ENCODE measurements at regions not wholly inside any gene's neighbourhood (a gene's known extent, or its start where the extent isn't known, plus 50 kb on each side); places are given as distances from the start of the nearest gene placed in this dataset.
"Not testable (repeated sequence)": the region's sequence is repeated elsewhere in the genome, so short reads cannot be mapped to it uniquely, and the experiment has no call there.

GRCh38 chr13:61142506-61142905 lies 273.1 kb downstream of the PCDH20 start:
- Mint-ChIP-seq H3K27me3 (no peaks in the 10 kb centered on the region), H3K27ac (no peak overlapping the region), H3K4me3 (no peak overlapping the region), H3K9me3 (peaks cover 18% of the 10 kb centered on the region), H3K4me1 (no peaks in the 10 kb centered on the region), H3K36me3 (no peaks in the 10 kb centered on the region)
- DNase-seq = no peak
- CTCF ChIA-PET = no interaction called here

- Mint-ChIP-seq H3K36me3 (no peaks in the 10 kb centered on the region), H3K4me1 (no peaks in the 10 kb centered on the region), H3K27me3 (no peaks in the 10 kb centered on the region), H3K27ac (no peak overlapping the region), H3K9me3 (peaks cover 3% of the 10 kb centered on the region), H3K4me3 (no peak overlapping the region)
- DNase-seq = no peak
- CTCF ChIA-PET = no interaction called here
Observed at GRCh38 chr13:61138857-61139256, 276.8 kb downstream of the PCDH20 start.

GRCh38 chr13:61136515-61136914 lies 279.1 kb downstream of the PCDH20 start:
- DNase-seq = no peak
- H3K4me3 Mint-ChIP-seq = no peak overlapping the region
- no peak overlapping the region for H3K27ac Mint-ChIP-seq
- H3K9me3 Mint-ChIP-seq = no peaks in the 10 kb centered on the region
- H3K27me3 Mint-ChIP-seq = no peaks in the 10 kb centered on the region
- CTCF ChIA-PET = no interaction called here
- H3K36me3 Mint-ChIP-seq = no peaks in the 10 kb centered on the region
- H3K4me1 Mint-ChIP-seq = no peaks in the 10 kb centered on the region

- Mint-ChIP-seq H3K36me3 (no peaks in the 10 kb centered on the region), H3K27ac (no peak overlapping the region), H3K4me1 (no peaks in the 10 kb centered on the region), H3K9me3 (no peaks in the 10 kb centered on the region), H3K27me3 (no peaks in the 10 kb centered on the region), H3K4me3 (no peak overlapping the region)
- CTCF ChIA-PET = no interaction called here
- no peak for DNase-seq
Observed at GRCh38 chr13:61136093-61136492, 279.6 kb downstream of the PCDH20 start.

GRCh38 chr13:61135583-61135982 lies 280.1 kb downstream of the PCDH20 start:
- H3K27me3 Mint-ChIP-seq = no peaks in the 10 kb centered on the region
- H3K9me3 Mint-ChIP-seq = no peaks in the 10 kb centered on the region
- DNase-seq = no peak
- no peak overlapping the region for H3K27ac Mint-ChIP-seq
- no peaks in the 10 kb centered on the region for H3K4me1 Mint-ChIP-seq
- CTCF ChIA-PET = no interaction called here
- no peak overlapping the region for H3K4me3 Mint-ChIP-seq
- no peaks in the 10 kb centered on the region for H3K36me3 Mint-ChIP-seq

GRCh38 chr13:61128850-61129645 lies 286.6 kb downstream of the PCDH20 start:
- CTCF ChIA-PET = interaction anchor here (0.6 kb wide), 1 partner anchor 159 kb away, joined by 3 read pairs; no protein-coding TSS in a partner anchor
- Mint-ChIP-seq H3K9me3 (no peaks in the 10 kb centered on the region), H3K27ac (no peak overlapping the region), H3K36me3 (no peaks in the 10 kb centered on the region), H3K4me3 (no peak overlapping the region), H3K27me3 (no peaks in the 10 kb centered on the region), H3K4me1 (no peaks in the 10 kb centered on the region)
- no peak for DNase-seq

GRCh38 chr13:61123538-61124289 lies 291.9 kb downstream of the PCDH20 start:
- CTCF ChIA-PET = no interaction called here
- no peaks in the 10 kb centered on the region for H3K27me3 Mint-ChIP-seq
- peaks cover 2% of the 10 kb centered on the region for H3K9me3 Mint-ChIP-seq
- H3K27ac Mint-ChIP-seq = no peak overlapping the region
- DNase-seq = no peak
- H3K4me3 Mint-ChIP-seq = no peak overlapping the region
- no peaks in the 10 kb centered on the region for H3K4me1 Mint-ChIP-seq
- H3K36me3 Mint-ChIP-seq = no peaks in the 10 kb centered on the region

- no peak overlapping the region for H3K4me3 Mint-ChIP-seq
- CTCF ChIA-PET = no interaction called here
- H3K36me3 Mint-ChIP-seq = no peaks in the 10 kb centered on the region
- H3K27ac Mint-ChIP-seq = no peak overlapping the region
- no peaks in the 10 kb centered on the region for H3K4me1 Mint-ChIP-seq
- peaks cover 7% of the 10 kb centered on the region for H3K9me3 Mint-ChIP-seq
- no peak for DNase-seq
- no peaks in the 10 kb centered on the region for H3K27me3 Mint-ChIP-seq
Observed at GRCh38 chr13:61113140-61113658, 302.4 kb downstream of the PCDH20 start.

GRCh38 chr13:61111529-61111928 lies 304.1 kb downstream of the PCDH20 start:
- H3K27me3 Mint-ChIP-seq = no peaks in the 10 kb centered on the region
- CTCF ChIA-PET = no interaction called here
- no peak for DNase-seq
- H3K9me3 Mint-ChIP-seq = peaks cover 4% of the 10 kb centered on the region
- H3K4me1 Mint-ChIP-seq = no peaks in the 10 kb centered on the region
- H3K4me3 Mint-ChIP-seq = no peak overlapping the region
- no peak overlapping the region for H3K27ac Mint-ChIP-seq
- H3K36me3 Mint-ChIP-seq = no peaks in the 10 kb centered on the region

GRCh38 chr13:61110732-61111131 lies 304.9 kb downstream of the PCDH20 start:
- H3K27me3 Mint-ChIP-seq = no peaks in the 10 kb centered on the region
- no peaks in the 10 kb centered on the region for H3K4me1 Mint-ChIP-seq
- no peaks in the 10 kb centered on the region for H3K36me3 Mint-ChIP-seq
- CTCF ChIA-PET = no interaction called here
- peaks cover 3% of the 10 kb centered on the region for H3K9me3 Mint-ChIP-seq
- H3K27ac Mint-ChIP-seq = no peak overlapping the region
- no peak for DNase-seq
- no peak overlapping the region for H3K4me3 Mint-ChIP-seq

- H3K4me1 Mint-ChIP-seq = no peaks in the 10 kb centered on the region
- no peak overlapping the region for H3K27ac Mint-ChIP-seq
- no peak for DNase-seq
- no peak overlapping the region for H3K4me3 Mint-ChIP-seq
- H3K27me3 Mint-ChIP-seq = no peaks in the 10 kb centered on the region
- H3K9me3 Mint-ChIP-seq = peaks cover 3% of the 10 kb centered on the region
- H3K36me3 Mint-ChIP-seq = no peaks in the 10 kb centered on the region
- CTCF ChIA-PET = no interaction called here
Observed at GRCh38 chr13:61109741-61110140, 305.9 kb downstream of the PCDH20 start.

GRCh38 chr13:61107989-61108388 lies 307.7 kb downstream of the PCDH20 start:
- H3K27ac Mint-ChIP-seq = no peak overlapping the region

GRCh38 chr13:61095885-61096284 lies 319.8 kb downstream of the PCDH20 start:
- DNase-seq = no peak
- H3K36me3 Mint-ChIP-seq = no peaks in the 10 kb centered on the region
- CTCF ChIA-PET = no interaction called here
- no peak overlapping the region for H3K27ac Mint-ChIP-seq
- H3K9me3 Mint-ChIP-seq = peaks cover 13% of the 10 kb centered on the region
- H3K4me3 Mint-ChIP-seq = no peak overlapping the region
- no peaks in the 10 kb centered on the region for H3K27me3 Mint-ChIP-seq
- H3K4me1 Mint-ChIP-seq = no peaks in the 10 kb centered on the region

More at GRCh38 chr13:61107989-61108388, 307.7 kb downstream of the PCDH20 start:
- H3K36me3 Mint-ChIP-seq = no peaks in the 10 kb centered on the region
- H3K4me1 Mint-ChIP-seq = no peaks in the 10 kb centered on the region
- CTCF ChIA-PET = no interaction called here
- no peak for DNase-seq
- no peak overlapping the region for H3K4me3 Mint-ChIP-seq
- no peaks in the 10 kb centered on the region for H3K27me3 Mint-ChIP-seq
- peaks cover 2% of the 10 kb centered on the region for H3K9me3 Mint-ChIP-seq

- H3K27me3 Mint-ChIP-seq = no peaks in the 10 kb centered on the region
- CTCF ChIA-PET = no interaction called here
- H3K27ac Mint-ChIP-seq = no peak overlapping the region
- H3K9me3 Mint-ChIP-seq = peaks cover 16% of the 10 kb centered on the region
- DNase-seq = no peak
- no peaks in the 10 kb centered on the region for H3K36me3 Mint-ChIP-seq
- H3K4me3 Mint-ChIP-seq = no peak overlapping the region
- no peaks in the 10 kb centered on the region for H3K4me1 Mint-ChIP-seq
Observed at GRCh38 chr13:61094865-61095264, 320.8 kb downstream of the PCDH20 start.

- DNase-seq, H3K27me3 Mint-ChIP-seq, CTCF ChIA-PET, H3K4me1 Mint-ChIP-seq, H3K27ac Mint-ChIP-seq, H3K36me3 Mint-ChIP-seq, H3K4me3 Mint-ChIP-seq: not testable (repeated sequence)
- peaks cover 20% of the 10 kb centered on the region for H3K9me3 Mint-ChIP-seq
Observed at GRCh38 chr13:61089894-61090293, 325.8 kb downstream of the PCDH20 start.

All from activated naive CD4-positive, alpha-beta T cell treated with anti-CD3 and anti-CD28 coated beads, Interleukin-2, amount 10 ng/mL, durations not matched to agents 7 days and 5 days (primary cell).